K562 (cell line): ENCODE measurements at regions not wholly inside any gene's neighbourhood (a gene's known extent, or its start where the extent isn't known, plus 50 kb on each side); places are given as distances from the start of the nearest gene placed in this dataset.

Experiments used
- CTCF ChIP-seq, 3 experiments: IDR thresholded peaks in 2 of 3; conservative IDR thresholded peaks in 1 of 3; 2 replicates each; pipeline ENCODE4 v1.5.1; 2011 to 2012; ENCODE audit warnings: low read length in 3 of 3, mild to moderate bottlenecking in 3 of 3, control low read depth in 2 of 3, improper control_type of control experiment in 1 of 3, inconsistent platforms in 1 of 3, low read depth in 1 of 3, mixed read lengths in 1 of 3, moderate library complexity in 1 of 3; ENCODE audit not compliant: insufficient read depth in 2 of 3
- POLR2A ChIP-seq: fragments of 450-650 bp; conservative IDR thresholded peaks from 2 replicates; pipeline ENCODE4 v1.6.1; 2016
- USF2 ChIP-seq: sonication (generic); formaldehyde crosslinking; IDR thresholded peaks from 2 replicates; pipeline ENCODE4 v1.5.0; 2020; ENCODE audit warnings: missing genetic modification reagents
- ZKSCAN1 ChIP-seq: fragments of 150-350 bp; IDR thresholded peaks from 2 replicates; pipeline ENCODE4 v1.6.1; 2016; ENCODE audit warnings: low read depth, low read length

GRCh38 chr18:5746844-5747243 lies 148.5 kb downstream of the TMEM200C start:
- no peak for TF ChIP-seq POLR2A
- TF ChIP-seq CTCF (IDR thresholded peaks at IDR 0.05 in 2 of 3, conservative IDR thresholded peaks at IDR 0.05 in 1 of 3; ENCODE audit: insufficient read depth in 2 of 3, low read depth in 1 of 3, low read length in 3 of 3) = no peak
- TF ChIP-seq ZKSCAN1 = no peak
- no peak for TF ChIP-seq USF2
